ENCODE measurements at regions not wholly inside any gene's neighbourhood (a gene's known extent, or its start where the extent isn't known, plus 50 kb on each side); places are given as distances from the start of the nearest gene placed in this dataset.
"Not testable (repeated sequence)": the region's sequence is repeated elsewhere in the genome, so short reads cannot be mapped to it uniquely, and the experiment has no call there.

DNA sequence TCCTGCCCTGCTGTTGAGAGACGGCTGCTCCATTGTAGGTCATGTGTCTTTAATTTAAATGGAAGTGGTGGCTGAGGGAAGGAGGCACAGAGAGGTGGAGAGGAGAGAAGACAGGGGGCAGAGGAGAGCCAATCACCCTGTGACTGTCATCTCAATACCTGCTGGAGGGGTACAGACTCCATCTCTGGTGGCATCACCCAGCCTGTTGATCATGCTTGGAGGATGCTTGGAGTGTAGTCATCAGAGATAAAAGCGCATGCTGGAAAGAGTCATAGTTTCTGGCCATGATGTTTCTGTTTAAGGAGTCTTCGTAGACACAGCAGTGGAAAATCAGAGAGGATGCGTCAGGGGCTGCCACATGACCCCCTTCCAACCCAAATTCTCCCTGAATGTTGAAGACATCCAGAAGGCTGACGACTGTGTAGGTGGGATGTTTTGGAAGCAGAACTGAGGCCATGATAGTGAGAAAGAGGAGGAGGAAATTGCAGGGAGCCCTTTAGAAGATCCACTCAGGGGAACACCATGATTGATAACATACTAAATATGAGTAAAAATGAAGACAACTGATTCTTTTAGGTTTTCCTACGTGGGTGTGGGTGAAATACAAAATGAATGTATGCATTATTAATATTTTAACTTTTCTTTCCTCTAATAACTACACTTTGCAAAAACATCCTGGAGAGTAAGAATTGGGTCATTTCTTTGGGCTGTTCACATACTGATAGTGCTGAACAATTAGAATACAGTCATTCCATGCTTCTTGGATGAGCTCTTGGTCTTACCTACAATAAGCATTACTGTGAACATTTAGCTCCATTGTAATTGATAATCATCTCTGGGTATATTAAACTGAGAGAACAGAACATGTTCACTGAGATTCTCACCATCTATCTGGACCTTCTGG, 210.6 kb upstream of the ATP10A start:
- no peak for DNase-seq (ENCODE audit: low spot score)

DNA sequence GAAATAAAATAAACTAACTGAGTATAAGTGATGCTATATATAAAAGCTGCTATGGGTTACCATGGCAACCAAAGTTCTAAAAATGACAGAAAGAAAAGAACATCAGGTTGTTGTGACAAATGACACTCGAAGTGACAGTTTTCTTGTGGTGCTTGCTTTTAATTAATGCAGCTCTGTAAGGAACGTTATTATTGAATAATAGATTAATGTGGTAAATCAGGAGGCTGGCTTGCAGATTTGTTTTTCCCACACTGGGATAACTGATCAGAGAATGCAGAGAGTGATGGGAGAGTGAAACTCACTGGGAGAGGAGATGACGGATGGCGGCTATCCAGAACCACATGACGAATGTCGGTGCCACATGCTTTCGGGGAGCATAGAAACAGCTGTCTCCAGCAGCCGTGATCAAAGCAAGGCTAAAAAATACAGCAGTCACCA, 207.0 kb upstream of the ATP10A start:
- no peak for DNase-seq (ENCODE audit: low spot score)

GRCh38 chr15:26069231-26069641, 206.1 kb upstream of the ATP10A start:
- DNase-seq (ENCODE audit: low spot score), result no peak

GRCh38 chr15:26066896-26067295, 203.8 kb upstream of the ATP10A start:
- no peak for DNase-seq (ENCODE audit: low spot score)

DNA sequence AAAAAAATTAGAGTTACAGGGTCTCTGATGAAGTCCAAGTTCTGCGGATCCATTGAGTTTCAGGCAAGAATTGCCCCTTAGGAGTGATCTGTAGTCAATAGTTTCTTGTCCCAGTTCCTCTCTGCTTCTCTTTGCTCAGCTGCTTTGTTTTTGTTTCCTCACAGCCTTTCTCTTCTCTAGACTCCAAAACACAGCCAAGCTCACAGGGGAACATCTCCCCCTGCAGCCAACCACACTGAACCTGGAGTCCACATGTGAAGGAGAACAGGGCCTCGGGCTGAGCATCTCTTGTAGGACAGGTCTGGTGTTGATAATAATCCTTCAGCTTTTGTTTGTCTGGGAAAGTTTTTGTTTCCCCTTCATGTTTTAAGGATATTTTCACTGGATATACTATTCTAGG, 202.6 kb upstream of the ATP10A start:
- no peak for DNase-seq (ENCODE audit: low spot score)

GRCh38 chr15:26061248-26061647, 198.1 kb upstream of the ATP10A start:
- no peak for DNase-seq (ENCODE audit: low spot score)

DNA sequence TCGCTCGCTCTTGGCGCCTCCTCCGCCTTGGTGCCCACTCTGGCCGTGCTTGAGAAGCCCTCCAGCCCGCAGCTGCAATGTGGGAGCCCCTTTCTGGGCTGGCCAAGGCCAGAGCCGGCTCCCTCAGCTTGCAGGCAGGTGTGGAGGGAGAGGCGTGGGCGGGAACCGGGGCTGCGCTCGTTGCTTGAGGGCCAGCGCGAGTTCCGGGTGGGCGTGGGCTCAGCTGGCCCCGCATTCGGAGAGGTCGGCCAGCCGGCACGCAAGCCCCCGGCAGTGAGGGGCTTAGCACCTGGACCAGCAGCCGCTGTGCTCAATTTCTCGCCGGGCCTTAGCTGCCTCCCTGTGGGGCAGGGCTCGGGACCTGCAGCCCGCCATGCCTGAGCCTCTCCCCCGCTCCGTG, 193.6 kb upstream of the ATP10A start:
- not testable (repeated sequence) for DNase-seq (ENCODE audit: low spot score)

DNA sequence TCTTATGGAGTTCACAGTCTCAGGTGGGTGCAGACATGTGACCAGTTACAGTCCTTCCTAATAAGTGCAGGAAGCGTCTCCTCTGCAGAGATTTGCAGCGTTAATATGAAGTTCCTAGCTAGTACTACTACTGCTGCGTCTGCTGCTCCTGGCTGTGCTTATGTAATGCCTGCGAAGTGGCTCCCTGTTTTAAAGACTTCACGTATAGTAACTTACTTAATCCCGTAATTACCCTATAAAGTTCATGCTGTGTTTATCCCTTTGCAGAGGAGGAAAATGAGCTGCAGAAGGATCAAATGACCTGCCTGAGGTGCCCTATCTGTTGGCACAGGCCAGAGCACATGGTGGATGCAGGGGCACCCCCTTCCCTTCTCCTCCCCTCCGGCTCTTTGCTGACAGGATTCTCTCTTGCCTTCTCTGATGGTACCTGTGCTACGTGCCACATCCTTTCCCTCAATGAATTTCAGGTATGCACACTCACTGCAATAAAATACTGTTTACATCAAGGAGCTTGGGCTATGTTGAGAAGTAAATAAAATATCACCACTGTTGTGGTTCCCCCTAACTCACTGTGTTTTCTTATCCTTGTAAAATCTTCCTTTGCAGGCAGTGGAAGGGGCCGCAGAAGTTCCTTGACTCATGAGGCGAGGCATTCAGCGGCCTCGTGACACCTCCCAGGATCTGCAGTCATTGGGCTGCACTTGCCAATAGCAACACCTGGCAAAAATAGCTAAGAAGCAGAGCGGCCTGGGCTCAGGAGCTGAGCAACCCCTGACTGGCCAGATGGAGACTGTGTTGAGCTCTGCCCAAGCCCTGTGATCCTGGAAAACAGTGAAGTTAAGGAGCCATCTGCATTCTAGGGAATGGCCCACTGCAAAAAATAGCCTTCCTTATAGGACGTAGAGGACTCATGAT, 188.9 kb upstream of the ATP10A start:
- peak; percentile 90 for DNase-seq (ENCODE audit: low spot score)

GRCh38 chr15:26050984-26051383, 187.9 kb upstream of the ATP10A start:
- no peak for DNase-seq (ENCODE audit: low spot score)

DNA sequence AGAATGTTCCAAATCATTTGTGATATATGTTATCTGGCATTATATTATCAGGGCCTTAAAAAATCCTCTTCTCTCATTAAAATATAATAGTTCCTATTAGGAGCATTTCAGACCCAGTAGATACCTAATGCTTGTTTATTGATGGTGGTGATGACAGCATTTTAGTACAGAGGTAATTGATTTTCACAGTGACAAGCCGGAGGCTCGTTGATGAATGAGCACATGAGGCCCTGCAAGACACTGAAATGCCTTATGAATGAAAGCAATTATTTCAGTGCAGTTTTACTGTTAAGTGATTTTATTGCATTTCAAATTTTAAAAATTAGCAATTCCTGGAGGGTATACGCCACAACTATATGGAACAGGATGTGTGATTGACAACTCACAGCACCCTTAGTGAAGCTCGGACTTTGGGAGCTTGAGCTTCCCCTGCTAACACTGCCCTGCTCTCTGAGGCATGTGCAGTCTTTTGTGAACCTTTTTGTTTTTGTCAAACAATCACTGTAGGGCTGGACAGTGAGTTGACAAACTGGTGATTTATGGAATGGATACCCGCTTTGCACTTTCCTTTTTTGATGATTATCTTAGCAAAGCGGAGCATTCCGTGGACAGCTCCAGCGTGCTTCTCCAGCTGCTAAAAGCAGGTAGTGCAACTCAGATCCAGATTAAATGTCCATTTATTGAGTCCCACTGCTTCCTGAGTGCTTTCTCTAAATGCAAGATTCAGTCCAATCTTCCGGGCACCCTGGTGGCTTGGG, 187.0 kb upstream of the ATP10A start:
- DNase-seq (ENCODE audit: low spot score), result no peak

DNA sequence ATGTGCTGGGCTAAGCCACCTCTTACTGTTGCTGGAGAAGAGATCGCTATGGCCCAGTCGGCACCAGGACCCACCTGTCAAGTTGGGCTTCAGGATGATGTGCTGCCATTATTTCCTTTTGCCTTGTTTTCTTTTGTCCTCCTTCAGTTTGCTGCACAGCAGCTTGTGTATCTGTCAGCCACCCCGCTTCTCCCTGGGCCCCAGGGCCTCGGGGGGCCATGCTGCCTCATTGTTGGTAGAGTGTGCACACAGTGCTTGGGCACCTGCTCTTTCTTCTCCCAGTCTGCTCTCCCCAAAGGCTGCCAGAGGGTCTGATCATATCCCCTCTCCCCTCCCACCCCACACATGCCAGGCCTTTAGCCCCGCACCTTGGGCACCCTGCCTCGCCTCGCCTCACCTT, 185.5 kb upstream of the ATP10A start:
- DNase-seq (ENCODE audit: low spot score), result no peak

GRCh38 chr15:26045516-26045915, 182.4 kb upstream of the ATP10A start:
- DNase-seq (ENCODE audit: low spot score), result no peak

DNA sequence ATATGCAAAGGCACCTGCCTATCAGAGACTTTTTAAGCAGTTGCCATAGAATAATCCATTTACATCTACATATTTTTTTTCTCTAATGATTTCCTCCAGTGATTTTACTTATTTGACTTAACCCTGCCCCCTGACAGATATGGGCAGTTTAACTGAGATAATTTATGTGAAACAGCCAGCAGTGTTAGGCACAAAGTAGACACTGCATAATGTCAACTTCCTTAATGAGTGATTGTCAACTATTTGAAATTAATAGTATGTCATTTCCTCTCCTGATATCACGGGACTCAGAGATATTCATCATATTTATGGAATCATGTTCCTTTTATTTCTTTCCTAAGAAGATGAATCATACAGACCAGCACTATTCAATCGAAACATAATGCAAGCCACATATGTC, 179.9 kb upstream of the ATP10A start:
- no peak for DNase-seq (ENCODE audit: low spot score)

DNA sequence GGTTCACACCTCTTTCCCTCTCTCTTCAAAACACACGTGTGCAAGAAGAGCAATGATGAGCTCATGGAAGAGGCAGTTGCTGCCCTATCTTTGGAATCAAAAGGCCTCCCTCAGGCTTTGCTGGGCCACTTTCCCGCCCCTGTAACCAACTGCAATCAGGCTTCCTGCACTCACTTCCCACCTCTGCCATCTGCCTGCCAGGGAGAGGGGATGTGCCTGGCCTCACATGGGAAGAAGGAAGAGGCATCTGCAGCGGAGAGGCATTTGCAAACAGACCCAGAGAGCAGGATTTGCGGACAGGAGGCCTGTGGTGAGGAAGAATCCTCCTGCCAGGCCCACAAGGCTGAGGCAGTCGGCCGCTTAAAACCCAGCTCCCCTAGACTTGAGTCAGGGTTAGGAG, 175.6 kb upstream of the ATP10A start:
- no peak for DNase-seq (ENCODE audit: low spot score)

GRCh38 chr15:26037369-26037768, 174.2 kb upstream of the ATP10A start:
- peak; percentile 33 for DNase-seq (ENCODE audit: low spot score)

DNA sequence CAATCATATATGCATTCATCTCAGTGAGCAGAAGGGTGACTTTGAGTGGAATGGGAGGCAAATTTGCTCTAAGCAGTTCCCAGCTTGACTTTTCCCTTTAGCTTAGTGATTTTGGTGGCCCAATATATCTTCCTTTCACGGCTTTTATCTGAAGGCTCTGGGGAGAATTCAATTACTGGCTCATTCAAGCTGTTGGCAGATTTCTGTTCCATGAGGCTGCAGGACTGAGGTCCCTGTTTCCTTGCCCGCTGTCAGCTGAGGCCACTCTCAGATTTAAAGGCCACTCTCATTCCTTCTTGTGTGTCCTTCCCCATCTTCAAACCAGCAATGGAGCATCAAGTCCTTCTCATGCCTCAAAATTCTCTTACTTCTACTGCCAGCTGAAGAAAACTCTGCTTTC, 170.4 kb upstream of the ATP10A start:
- no peak for DNase-seq (ENCODE audit: low spot score)

DNA sequence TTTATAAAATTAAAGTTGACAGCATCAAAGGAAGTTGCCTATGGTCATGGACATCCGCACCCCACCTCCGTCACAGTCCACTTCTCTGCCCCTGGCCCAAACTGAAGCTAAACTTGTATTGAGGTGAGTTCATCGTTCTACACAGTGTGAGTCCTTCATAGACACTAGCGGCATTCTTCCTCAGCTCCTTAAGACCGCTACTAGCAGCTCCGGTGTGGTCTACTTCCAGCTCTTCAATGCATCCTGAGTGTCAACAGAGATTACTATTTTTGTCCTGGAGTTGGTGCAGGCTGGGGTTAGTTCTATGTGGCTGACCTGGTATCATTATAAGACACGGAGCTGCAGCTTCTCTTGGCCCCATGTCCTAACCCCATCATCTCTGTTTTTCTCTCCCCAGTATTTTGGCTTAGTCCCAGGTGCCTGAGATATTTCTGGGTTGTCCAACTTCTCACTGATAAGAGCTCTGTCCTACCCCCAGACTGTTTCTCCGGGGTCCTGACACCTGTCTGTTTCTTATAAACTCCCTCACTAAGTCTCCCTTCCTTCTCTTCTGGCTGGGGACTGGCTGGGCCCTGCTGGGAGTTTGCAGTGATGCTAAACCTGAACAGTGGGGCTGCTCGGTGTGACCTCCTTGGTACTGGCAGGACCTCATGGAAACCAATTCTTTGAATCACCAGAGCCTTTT, 169.2 kb upstream of the ATP10A start:
- no peak for DNase-seq (ENCODE audit: low spot score)

GRCh38 chr15:26029586-26029985, 166.5 kb upstream of the ATP10A start:
- DNase-seq (ENCODE audit: low spot score), result not testable (repeated sequence)

GRCh38 chr15:26029146-26029545, 166.0 kb upstream of the ATP10A start:
- DNase-seq (ENCODE audit: low spot score), result no peak

DNA sequence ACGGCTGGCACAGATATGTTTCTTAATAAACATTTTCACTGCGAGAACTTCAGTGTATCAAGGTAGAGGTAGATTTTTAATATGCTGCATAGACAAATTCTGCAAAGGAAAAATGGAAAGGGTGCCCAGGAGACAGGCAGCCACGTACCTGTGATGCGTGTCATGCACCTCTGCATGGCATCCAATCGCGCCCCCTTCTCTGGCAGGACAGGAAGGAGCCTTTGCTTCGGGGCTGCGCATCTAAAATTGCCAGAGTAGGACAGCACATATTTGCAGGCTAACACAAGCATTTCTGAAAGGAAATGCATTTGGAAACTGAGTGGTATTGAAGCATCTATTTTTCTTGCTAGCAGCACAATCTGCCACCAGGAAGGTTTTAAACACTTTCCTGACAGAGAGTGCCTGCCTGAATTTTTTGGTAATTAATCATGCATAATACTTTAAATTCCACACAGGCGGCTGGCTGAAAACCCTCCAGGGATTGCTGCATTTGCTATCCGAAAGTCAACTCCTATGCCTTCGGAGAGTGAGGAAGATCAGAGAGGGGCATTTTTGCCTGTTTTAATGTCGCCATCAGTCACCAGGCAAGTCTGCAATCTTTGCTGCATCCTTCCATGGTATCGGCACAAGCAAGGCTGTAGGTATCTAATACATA, 165.1 kb upstream of the ATP10A start:
- peak; percentile 61 for DNase-seq (ENCODE audit: low spot score)

DNA sequence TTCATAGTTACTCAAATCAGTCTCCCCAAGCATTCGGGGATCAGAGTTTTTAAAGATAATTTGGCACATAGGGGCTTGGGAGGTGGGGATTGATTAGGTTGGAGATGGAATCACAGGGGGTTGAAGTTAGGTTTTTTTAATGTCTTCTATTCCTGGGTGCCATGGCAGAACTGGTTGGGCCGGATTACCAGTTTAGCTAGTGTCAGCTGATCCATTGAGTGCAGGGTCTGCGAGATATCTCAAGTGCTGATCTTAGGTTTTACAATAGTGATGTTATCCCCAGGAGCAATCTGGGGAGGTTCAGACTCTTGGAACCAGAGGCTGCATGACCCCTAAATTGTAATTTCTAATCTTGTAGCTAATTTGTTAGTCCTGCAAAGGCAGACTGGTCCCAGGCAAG, 163.5 kb upstream of the ATP10A start:
- DNase-seq (ENCODE audit: low spot score), result not testable (repeated sequence)
